ENCODE measurements at regions not wholly inside any gene's neighbourhood (a gene's known extent, or its start where the extent isn't known, plus 50 kb on each side); places are given as distances from the start of the nearest gene placed in this dataset.
"Not testable (repeated sequence)": the region's sequence is repeated elsewhere in the genome, so short reads cannot be mapped to it uniquely, and the experiment has no call there.

DNA sequence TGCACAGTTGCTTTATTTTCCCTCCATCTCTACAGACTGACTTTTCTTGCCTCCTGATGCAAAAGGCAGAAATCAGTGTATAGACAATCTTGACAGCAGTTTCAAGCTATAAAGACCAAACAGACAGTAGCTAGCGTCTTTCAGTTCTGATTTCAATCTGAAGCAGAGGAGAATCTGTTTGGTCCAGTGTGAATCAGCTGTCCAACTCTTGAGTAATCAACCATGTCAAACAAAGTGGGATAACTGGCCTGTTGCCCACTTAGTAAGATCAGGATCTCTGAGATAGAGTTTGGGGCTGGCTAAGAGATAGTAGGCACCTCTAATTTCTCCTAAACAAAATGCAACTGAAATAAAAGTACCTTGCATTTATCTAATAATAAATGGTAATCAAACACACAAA is 797.4 kb upstream of the FBXO33 start:
- H3K27ac Mint-ChIP-seq, result no peak overlapping the region
- TF ChIP-seq, protein P1, sequence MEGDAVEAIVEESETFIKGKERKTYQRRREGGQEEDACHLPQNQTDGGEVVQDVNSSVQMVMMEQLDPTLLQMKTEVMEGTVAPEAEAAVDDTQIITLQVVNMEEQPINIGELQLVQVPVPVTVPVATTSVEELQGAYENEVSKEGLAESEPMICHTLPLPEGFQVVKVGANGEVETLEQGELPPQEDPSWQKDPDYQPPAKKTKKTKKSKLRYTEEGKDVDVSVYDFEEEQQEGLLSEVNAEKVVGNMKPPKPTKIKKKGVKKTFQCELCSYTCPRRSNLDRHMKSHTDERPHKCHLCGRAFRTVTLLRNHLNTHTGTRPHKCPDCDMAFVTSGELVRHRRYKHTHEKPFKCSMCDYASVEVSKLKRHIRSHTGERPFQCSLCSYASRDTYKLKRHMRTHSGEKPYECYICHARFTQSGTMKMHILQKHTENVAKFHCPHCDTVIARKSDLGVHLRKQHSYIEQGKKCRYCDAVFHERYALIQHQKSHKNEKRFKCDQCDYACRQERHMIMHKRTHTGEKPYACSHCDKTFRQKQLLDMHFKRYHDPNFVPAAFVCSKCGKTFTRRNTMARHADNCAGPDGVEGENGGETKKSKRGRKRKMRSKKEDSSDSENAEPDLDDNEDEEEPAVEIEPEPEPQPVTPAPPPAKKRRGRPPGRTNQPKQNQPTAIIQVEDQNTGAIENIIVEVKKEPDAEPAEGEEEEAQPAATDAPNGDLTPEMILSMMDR (IDR thresholded peaks at IDR 0.05), result no peak
- H3K9me3 Mint-ChIP-seq, result no peaks in the 10 kb centered on the region
- no peaks in the 10 kb centered on the region for H3K36me3 Mint-ChIP-seq (ENCODE audit: low read depth)
- DNase-seq, result no peak
- no peak overlapping the region for H3K4me3 Mint-ChIP-seq
- H3K4me1 Mint-ChIP-seq, result no peaks in the 10 kb centered on the region
- H3K27me3 Mint-ChIP-seq (ENCODE audit: low read depth, poor library complexity), result no peaks in the 10 kb centered on the region

DNA sequence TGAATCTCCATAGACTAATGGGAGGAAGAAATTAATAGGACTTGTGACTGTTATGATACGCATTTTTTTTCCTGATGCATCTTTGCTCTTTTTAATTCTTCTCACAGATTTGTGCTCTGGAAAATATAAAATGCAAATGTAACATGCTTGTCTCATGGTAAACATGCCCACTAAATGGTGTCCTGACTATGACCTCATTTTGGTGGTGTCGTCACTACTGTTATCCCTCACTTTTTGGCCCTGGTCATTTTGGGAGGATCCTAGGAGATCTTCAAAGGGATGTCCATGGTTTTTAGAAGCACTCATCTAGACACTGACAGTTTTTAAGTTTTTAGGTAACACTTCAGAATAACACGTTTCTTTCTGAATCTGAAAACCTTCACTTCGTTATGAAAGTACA is 790.8 kb upstream of the FBXO33 start:
- Mint-ChIP-seq H3K27ac (no peak overlapping the region), H3K4me1 (no peaks in the 10 kb centered on the region), H3K4me3 (no peak overlapping the region), H3K36me3 (ENCODE audit: low read depth) (no peaks in the 10 kb centered on the region), H3K27me3 (ENCODE audit: low read depth, poor library complexity) (no peaks in the 10 kb centered on the region), H3K9me3 (no peaks in the 10 kb centered on the region)
- no peak for DNase-seq
- TF ChIP-seq, protein P1 (IDR thresholded peaks at IDR 0.05), result no peak

DNA sequence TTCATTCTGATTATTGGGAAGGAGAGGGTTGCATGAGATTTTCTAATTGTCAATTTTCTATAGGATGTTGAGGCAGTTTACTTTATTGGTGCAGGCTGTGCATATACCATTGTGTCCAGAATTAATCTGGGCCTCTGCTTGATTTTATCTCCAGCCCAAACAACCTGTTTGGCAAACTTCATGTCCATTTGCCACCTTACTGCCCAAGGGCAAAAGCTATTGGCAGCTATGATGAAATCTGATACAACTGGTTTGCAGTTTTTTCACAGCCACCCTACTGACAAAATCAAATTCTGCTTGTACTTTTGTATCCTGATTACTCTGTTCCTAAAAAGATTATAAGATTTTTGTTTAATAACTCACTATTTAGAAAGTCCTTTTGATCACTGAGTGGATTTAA is 789.2 kb upstream of the FBXO33 start:
- Mint-ChIP-seq H3K4me3 (no peak overlapping the region), H3K27me3 (ENCODE audit: low read depth, poor library complexity) (peaks cover 1% of the 10 kb centered on the region), H3K4me1 (no peaks in the 10 kb centered on the region), H3K9me3 (peaks cover under 1% of the 10 kb centered on the region), H3K36me3 (ENCODE audit: low read depth) (no peaks in the 10 kb centered on the region), H3K27ac (no peak overlapping the region)
- DNase-seq, result no peak
- TF ChIP-seq, protein P1 (IDR thresholded peaks at IDR 0.05), result no peak

DNA sequence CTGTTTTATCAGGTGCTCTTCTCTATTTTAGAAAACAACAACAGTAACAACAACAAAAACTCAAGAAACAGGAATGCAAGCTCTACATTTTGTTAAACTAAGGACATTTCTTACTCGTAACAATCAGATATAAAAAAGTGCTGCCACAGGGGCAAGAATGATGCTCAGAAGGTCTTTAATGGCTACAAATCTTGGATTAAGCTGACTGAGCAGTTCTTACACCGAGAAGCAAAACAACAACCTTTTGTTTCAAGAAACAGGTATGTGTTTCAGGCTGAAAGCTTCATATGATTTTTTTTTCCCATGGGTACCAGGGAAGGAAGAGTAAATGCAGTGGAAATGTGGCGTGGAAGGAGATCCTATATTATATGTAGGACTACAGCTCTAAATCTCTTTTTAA is 786.8 kb upstream of the FBXO33 start:
- no peak overlapping the region for H3K27ac Mint-ChIP-seq
- H3K36me3 Mint-ChIP-seq (ENCODE audit: low read depth), result no peaks in the 10 kb centered on the region
- H3K4me1 Mint-ChIP-seq, result no peaks in the 10 kb centered on the region
- peaks cover 4% of the 10 kb centered on the region for H3K27me3 Mint-ChIP-seq (ENCODE audit: low read depth, poor library complexity)
- no peak overlapping the region for H3K4me3 Mint-ChIP-seq
- TF ChIP-seq, protein P1 (IDR thresholded peaks at IDR 0.05), result no peak
- peaks cover 3% of the 10 kb centered on the region for H3K9me3 Mint-ChIP-seq
- no peak for DNase-seq

DNA sequence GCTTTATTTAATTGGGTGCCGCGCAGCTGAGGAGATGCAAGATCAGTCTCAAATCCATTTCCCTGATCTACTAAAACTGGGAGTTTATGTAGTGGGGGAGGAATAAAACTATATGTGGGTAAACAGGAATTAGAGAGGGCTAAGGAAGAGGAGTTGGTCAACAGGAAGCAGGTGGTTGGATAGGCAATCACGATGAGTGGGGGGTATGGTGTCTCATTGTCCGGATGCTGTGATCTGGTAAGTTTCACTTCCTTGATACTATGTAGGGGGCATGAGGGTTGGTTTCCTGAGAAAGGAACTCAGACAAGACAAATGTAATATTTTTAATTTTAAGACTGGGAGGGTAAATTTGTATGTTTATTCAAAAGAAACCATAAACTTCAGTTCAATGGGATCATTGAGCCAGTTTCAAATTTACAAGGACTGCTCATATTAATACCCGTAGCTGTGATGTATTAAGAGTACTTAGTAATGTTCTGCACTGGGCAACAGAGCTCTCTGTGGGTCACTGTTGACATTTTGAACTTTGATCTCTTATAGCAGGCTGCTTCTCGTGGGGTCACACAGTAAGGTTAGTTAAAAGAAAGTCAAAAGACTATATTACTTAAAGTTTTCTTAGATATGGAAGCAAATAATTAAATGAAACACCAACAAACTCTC is 786.2 kb upstream of the FBXO33 start:
- Mint-ChIP-seq H3K4me1 (no peaks in the 10 kb centered on the region), H3K27me3 (ENCODE audit: low read depth, poor library complexity) (peaks cover 4% of the 10 kb centered on the region), H3K36me3 (ENCODE audit: low read depth) (no peaks in the 10 kb centered on the region), H3K4me3 (no peak overlapping the region), H3K9me3 (peaks cover 3% of the 10 kb centered on the region), H3K27ac (no peak overlapping the region)
- TF ChIP-seq, protein P1 (IDR thresholded peaks at IDR 0.05), result no peak
- no peak for DNase-seq

DNA sequence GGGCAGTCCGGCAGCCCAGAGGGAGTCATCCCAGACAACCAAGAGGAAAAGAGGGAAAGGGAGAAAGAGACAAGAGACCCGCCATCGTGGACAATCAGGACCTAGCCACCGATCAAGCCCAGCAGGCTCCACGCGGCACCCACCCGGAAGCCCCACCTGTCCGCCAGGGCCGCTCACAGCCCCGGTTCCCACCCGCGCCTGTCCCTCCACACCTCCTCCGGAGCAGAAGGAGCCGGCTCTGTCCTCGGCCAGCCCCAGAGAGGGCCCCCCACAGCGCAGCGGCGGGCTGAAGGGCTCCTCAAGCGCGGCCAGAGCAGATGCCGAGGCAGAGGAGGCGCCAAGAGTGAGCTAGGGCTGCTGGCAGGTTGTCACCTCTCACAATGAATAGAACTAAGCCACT is 784.7 kb upstream of the FBXO33 start:
- H3K9me3 Mint-ChIP-seq, result peaks cover 3% of the 10 kb centered on the region
- TF ChIP-seq, protein P1 (IDR thresholded peaks at IDR 0.05), result no peak
- no peak for DNase-seq
- no peak overlapping the region for H3K4me3 Mint-ChIP-seq
- no peaks in the 10 kb centered on the region for H3K36me3 Mint-ChIP-seq (ENCODE audit: low read depth)
- no peaks in the 10 kb centered on the region for H3K4me1 Mint-ChIP-seq
- no peak overlapping the region for H3K27ac Mint-ChIP-seq
- H3K27me3 Mint-ChIP-seq (ENCODE audit: low read depth, poor library complexity), result peaks cover 4% of the 10 kb centered on the region

DNA sequence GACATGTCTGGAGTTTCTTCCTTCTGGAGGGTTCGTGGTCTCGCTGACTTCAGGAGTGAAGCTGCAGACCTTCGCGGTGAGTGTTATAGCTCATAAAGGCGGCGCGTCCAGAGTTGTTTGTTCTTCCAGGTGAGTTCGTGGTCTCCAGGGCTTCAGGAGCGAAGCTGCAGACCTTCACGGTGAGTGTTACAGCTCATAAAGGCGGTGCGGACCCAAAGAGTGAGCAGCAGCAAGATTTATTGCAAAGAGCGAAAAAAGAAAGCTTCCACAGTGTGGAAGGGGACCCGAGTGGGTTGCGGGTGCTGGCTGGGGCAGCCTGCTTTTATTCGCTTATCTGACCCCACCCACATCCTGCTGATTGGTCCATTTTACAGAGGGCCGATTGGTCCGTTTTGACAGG is 784.2 kb upstream of the FBXO33 start:
- H3K4me1 Mint-ChIP-seq; H3K4me3 Mint-ChIP-seq; H3K27me3 Mint-ChIP-seq (ENCODE audit: low read depth, poor library complexity); DNase-seq; H3K27ac Mint-ChIP-seq; H3K36me3 Mint-ChIP-seq (ENCODE audit: low read depth); H3K9me3 Mint-ChIP-seq: not testable (repeated sequence)
